K562 (cell line): ENCODE measurements at regions not wholly inside any gene's neighbourhood (a gene's known extent, or its start where the extent isn't known, plus 50 kb on each side); places are given as distances from the start of the nearest gene placed in this dataset.

Experiments
- ATAC-seq: fragments of 200-7000 bp; cut with Tn5 transposase; 3 replicates; pipeline ENCODE4 v1.9.1; 2020; ENCODE audit warnings: moderate library complexity
- BruUV-seq: library from RNA; stranded (reverse); fragments of 400-500 nt; replicated peaks from 2 replicates; lab custom pipeline; 2021; lab: Mats Ljungman, UMichigan
- CTCF ChIA-PET: fragments of 300-600 bp; formaldehyde crosslinking; extraction: SDS; loops from one replicate; lab custom pipeline; 2021; ENCODE audit warnings: low intra/inter-chr PET ratio; lab: Yijun Ruan, JAX
- POLR2A ChIA-PET: fragments of 300-600, 350-650 bp; sonication (Branson Sonifier 250); formaldehyde crosslinking; extraction: SDS; loops from one replicate; lab custom pipeline; 2021; ENCODE audit warnings: antibody characterized with exemption, inconsistent platforms; lab: Yijun Ruan, JAX
- DNase-seq, 4 experiments: peaks; one replicate each; pipeline versions ENCODE4 v3.0.0 to v3.0.0-alpha.2; 2011 to 2018; ENCODE audit warnings: low spot score in 3 of 4, mixed read lengths in 3 of 4; ENCODE audit errors: extremely low read depth in 1 of 4
- FAIRE-seq: peaks from 2 replicates; lab custom pipeline; 2011; peaks lifted over from hg19 to GRCh38; lab: Jason Lieb, UNC
- H2AFZ ChIP-seq: 2 replicates; pipeline ENCODE4 v1.6.0; 2011; ENCODE audit warnings: low read depth, low read length, control low read depth, inconsistent platforms
- H3K27ac ChIP-seq: fragments of 200-600 bp; 3 replicates; pipeline ENCODE4 v1.8.0; 2011; ENCODE audit warnings: low read depth, mild to moderate bottlenecking, control low read depth, inconsistent platforms, low read length, moderate library complexity, mixed read lengths; ENCODE audit errors: extremely low read depth
- H3K27me3 ChIP-seq, 2 experiments: fragments of 300-600 bp in 1 of 2; 2 replicates in 1 of 2; 3 replicates in 1 of 2; pipeline versions ENCODE4 v1.6.0 to v1.8.0; 2011; ENCODE audit warnings: inconsistent platforms in 2 of 2, low read length in 2 of 2, mild to moderate bottlenecking in 1 of 2, mixed read lengths in 1 of 2, moderate library complexity in 1 of 2; ENCODE audit not compliant: control insufficient read depth in 2 of 2, insufficient read depth in 2 of 2
- H3K36me3 ChIP-seq: fragments of 300-600 bp; 3 replicates; pipeline ENCODE4 v1.8.0; 2011; ENCODE audit warnings: mild to moderate bottlenecking, low read length, inconsistent platforms; ENCODE audit not compliant: control insufficient read depth, insufficient read depth
- H3K4me1 ChIP-seq, 2 experiments: fragments of 200-600 bp in 1 of 2; replicated peaks in 1 of 2; 2 replicates in 1 of 2; 3 replicates in 1 of 2; pipeline versions ENCODE4 v1.5.1 to v1.8.0; 2011; ENCODE audit warnings: inconsistent platforms in 2 of 2, low read length in 2 of 2, mild to moderate bottlenecking in 1 of 2, mixed read lengths in 1 of 2, moderate library complexity in 1 of 2; ENCODE audit not compliant: control insufficient read depth in 2 of 2, insufficient read depth in 2 of 2
- H3K4me2 ChIP-seq: 2 replicates; pipeline ENCODE4 v1.6.1; 2011; ENCODE audit warnings: low read length, control low read depth, inconsistent platforms, mixed read lengths; ENCODE audit not compliant: insufficient read depth
- H3K4me3 ChIP-seq: fragments of 200-600 bp; sonication (generic), shearing (Covaris generic); 2 replicates; pipeline ENCODE4 v1.5.1; 2016; ENCODE audit warnings: control low read depth, inconsistent platforms
- H3K79me2 ChIP-seq: fragments of 200-600 bp; 3 replicates; pipeline ENCODE4 v1.8.0; 2011; ENCODE audit warnings: low read length, inconsistent platforms; ENCODE audit not compliant: control insufficient read depth, insufficient read depth
- H3K9ac ChIP-seq, 2 experiments: 2 replicates each; pipeline versions ENCODE4 v1.6.0 to v1.6.1; 2011; ENCODE audit warnings: low read depth in 2 of 2, low read length in 2 of 2, control low read depth in 1 of 2, inconsistent platforms in 1 of 2, mild to moderate bottlenecking in 1 of 2, mixed read lengths in 1 of 2; ENCODE audit not compliant: insufficient read depth in 1 of 2
- H3K9me1 ChIP-seq: one replicate; pipeline ENCODE4 v1.6.0; 2011; ENCODE audit warnings: inconsistent platforms, mild to moderate bottlenecking, low read length, moderate library complexity; ENCODE audit not compliant: control insufficient read depth, insufficient read depth
- H3K9me3 ChIP-seq: replicated peaks from 2 replicates; pipeline ENCODE4 v1.5.1; 2011; ENCODE audit warnings: low read depth, low read length, inconsistent platforms; ENCODE audit not compliant: control insufficient read depth, insufficient read depth
- H4K20me1 ChIP-seq: replicated peaks from 2 replicates; pipeline ENCODE4 v1.6.1; 2011; ENCODE audit warnings: low read length, inconsistent platforms, mixed read lengths; ENCODE audit not compliant: control insufficient read depth, insufficient read depth
- BACH1 ChIP-seq: fragments of 200-800 bp; sonication (Bioruptor generic); IDR thresholded peaks from 2 replicates; pipeline ENCODE4 v1.6.1; 2016; ENCODE audit warnings: missing genetic modification characterization, missing compliant biosample characterization
- CSDE1 ChIP-seq, 2 experiments: fragments of 450-650 bp; IDR thresholded peaks; 2 replicates each; pipeline ENCODE4 v1.6.1; 2016; ENCODE audit warnings: mild to moderate bottlenecking in 1 of 2
- DMBX1 ChIP-seq: fragments of 250-450 bp; sonication (Bioruptor Pico); IDR thresholded peaks from 2 replicates; pipeline ENCODE4 v1.8.0; 2022; ENCODE audit warnings: inconsistent platforms, mild to moderate bottlenecking, moderate library complexity, borderline replicate concordance
- FOXP1 ChIP-seq: sonication (generic); formaldehyde crosslinking; IDR thresholded peaks from 2 replicates; pipeline ENCODE4 v1.8.0; 2022; ENCODE audit warnings: mild to moderate bottlenecking, missing genetic modification reagents
- MTA1 ChIP-seq: fragments of 450-650 bp; IDR thresholded peaks from 2 replicates; pipeline ENCODE4 v1.6.1; 2017; ENCODE audit warnings: borderline replicate concordance
- NRF1 ChIP-seq, 2 experiments: fragments of 450-650 bp; IDR thresholded peaks in 1 of 2; conservative IDR thresholded peaks in 1 of 2; 2 replicates each; pipeline ENCODE4 v1.6.1; 2014; ENCODE audit warnings: mild to moderate bottlenecking in 2 of 2
- SAP30 ChIP-seq: fragments of 200-600 bp; sonication (generic); IDR thresholded peaks from 2 replicates; pipeline ENCODE4 v1.6.1; 2012; ENCODE audit warnings: borderline replicate concordance, low read depth, mild to moderate bottlenecking, moderate library complexity, low read length, control low read depth, inconsistent platforms; ENCODE audit not compliant: insufficient read depth, poor library complexity, severe bottlenecking
- TSC22D4 ChIP-seq: fragments of 450-650 bp; IDR thresholded peaks from 2 replicates; pipeline ENCODE4 v1.6.1; 2016; ENCODE audit warnings: missing genetic modification characterization, missing biosample characterization, control low read depth
- ZNF695 ChIP-seq: fragments of 450-650 bp; formaldehyde crosslinking; IDR thresholded peaks from 2 replicates; pipeline ENCODE4 v1.4.0; 2020; ENCODE audit warnings: mild to moderate bottlenecking, moderate library complexity
- ZNF780A ChIP-seq: fragments of 250-450 bp; sonication (Bioruptor Pico); IDR thresholded peaks from 2 replicates; pipeline ENCODE4 v1.5.0; 2021; ENCODE audit warnings: mild to moderate bottlenecking
- WGBS: fragments of 100-300 bp; shearing (Covaris generic); methylation state at CpG from one replicate; pipeline ENCODE4 v1.1.6; 2016; ENCODE audit warnings: low coverage, mixed read lengths; ENCODE audit not compliant: insufficient coverage; ENCODE audit errors: missing lambda C conversion rate; 5-methylcytosine and 5-hydroxymethylcytosine counted together
- in situ Hi-C: fragments of 300-500 bp; cut with MboI; formaldehyde crosslinking; loops from 4 replicates; pipeline ENCODE4 v1.15.0; 2018; ENCODE audit warnings: inconsistent platforms, mixed read lengths
- intact Hi-C: fragments of 100-400 bp; cut with micrococcal nuclease; formaldehyde crosslinking; loops from 2 replicates; pipeline ENCODE4 v1.14.2; 2022

DNA sequence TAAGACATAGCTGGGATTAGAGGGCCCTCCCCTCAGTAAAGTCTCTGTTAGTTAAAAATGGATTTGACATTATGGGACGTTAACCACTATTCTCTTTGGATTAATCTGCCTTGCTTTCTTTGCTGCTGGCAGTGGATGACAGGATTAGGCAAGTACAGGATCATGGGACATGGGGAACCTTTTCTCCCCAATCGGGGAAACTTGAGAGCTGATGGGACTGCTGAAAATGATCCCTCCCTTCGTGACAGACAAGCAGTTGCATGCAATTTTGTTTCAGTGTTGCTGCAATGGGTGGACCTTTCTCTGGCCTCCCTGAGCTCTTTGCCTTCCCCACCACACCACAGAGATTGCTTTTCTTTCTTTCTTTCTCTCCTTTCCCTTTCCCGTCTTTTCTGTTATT is 120.2 kb upstream of the BANK1 start:
- FAIRE-seq = no peak
- no peaks in the 10 kb centered on the region for H3K4me1 ChIP-seq
- intact Hi-C loops (no loop called here), in situ Hi-C loops (no loop called here)
- H2AFZ ChIP-seq = no peak overlapping the region
- no peaks in the 10 kb centered on the region for H3K79me2 ChIP-seq
- ChIA-PET POLR2A (interaction anchor here (0.8 kb wide), 1 partner anchor 804 kb away, joined by 3 read pairs; no protein-coding TSS in a partner anchor), CTCF (no interaction called here)
- no peaks in the 10 kb centered on the region for H4K20me1 ChIP-seq
- WGBS = 0% methylated on average over 4 of the region's 4 CpGs
- TF ChIP-seq BACH1 (tag) (no peak), NRF1 (conservative IDR thresholded peaks at IDR 0.05 in 1 of 2, IDR thresholded peaks at IDR 0.05 in 1 of 2) (no peak), TSC22D4 (tag) (no peak), FOXP1 (CRISPR knock-in tag) (no peak)
- H3K36me3 ChIP-seq = no peaks in the 10 kb centered on the region
- H3K4me2 ChIP-seq = no peak overlapping the region
- H3K9ac ChIP-seq = no peak overlapping the region
- no peak overlapping the region for H3K4me3 ChIP-seq
- no peaks in the 10 kb centered on the region for H3K27me3 ChIP-seq
- no TSS peak for BruUV-seq
- no peaks in the 10 kb centered on the region for H3K9me1 ChIP-seq
- no peaks in the 10 kb centered on the region; the same call in 1 of the 2 replicates for H3K9me3 ChIP-seq
- ATAC-seq = no peak
- no peak overlapping the region for H3K27ac ChIP-seq
- DNase-seq = no peak

DNA sequence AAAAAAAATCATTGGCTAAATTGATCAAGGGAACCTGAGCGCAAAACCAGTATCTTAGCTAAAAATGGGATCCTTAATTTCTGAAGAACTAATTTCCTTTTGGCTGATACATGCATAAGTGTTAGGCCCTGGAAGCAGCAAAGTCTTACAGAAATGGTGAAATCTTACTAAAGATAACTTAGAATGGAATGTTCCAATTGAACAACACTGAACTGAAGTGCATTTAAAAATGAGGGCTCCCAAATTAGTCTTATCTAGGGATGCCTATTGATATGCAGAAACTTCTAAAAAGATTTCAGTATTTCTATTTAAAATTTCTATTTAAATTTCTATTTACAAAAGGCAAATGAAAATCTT is 120.7 kb upstream of the BANK1 start:
- Histone ChIP-seq H2AFZ (no peak overlapping the region), H3K36me3 (no peaks in the 10 kb centered on the region), H3K4me2 (no peak overlapping the region), H3K9me3 (no peaks in the 10 kb centered on the region; the same call in 1 of the 2 replicates), H3K4me1 (no peaks in the 10 kb centered on the region), H3K79me2 (no peaks in the 10 kb centered on the region), H3K4me3 (no peak overlapping the region), H3K27me3 (no peaks in the 10 kb centered on the region), H3K9me1 (no peaks in the 10 kb centered on the region), H3K27ac (no peak overlapping the region), H3K9ac (no peak overlapping the region), H4K20me1 (no peaks in the 10 kb centered on the region)
- no TSS peak for BruUV-seq
- CTCF ChIA-PET = no interaction called here
- POLR2A ChIA-PET = no interaction called here
- intact Hi-C loops (no loop called here), in situ Hi-C loops (no loop called here)
- FAIRE-seq (no peak), DNase-seq (no peak), ATAC-seq (no peak)
- WGBS = 0% methylated on average over 1 of the region's 1 CpG
- TF ChIP-seq SAP30 (no peak), CSDE1 (IDR thresholded peaks at IDR 0.05) (no peak), DMBX1 (no peak), MTA1 (no peak), ZNF780A (CRISPR knock-in tag) (no peak), ZNF695 (CRISPR knock-in tag) (no peak)
